GM23338 (cell line): ENCODE measurements at regions not wholly inside any gene's neighbourhood (a gene's known extent, or its start where the extent isn't known, plus 50 kb on each side); places are given as distances from the start of the nearest gene placed in this dataset.

Experiments used
- ATAC-seq: fragments of 200-7000 bp; cut with Tn5 transposase; 3 replicates; pipeline ENCODE4 v1.9.1; 2020
- DNase-seq: peaks from one replicate; pipeline ENCODE4 v3.0.0-alpha.2; 2015; ENCODE audit warnings: low spot score
- H2AFZ ChIP-seq: fragments of 200-600 bp; sonication (generic); 2 replicates; pipeline ENCODE4 v1.8.0; 2016; ENCODE audit warnings: antibody characterized with exemption, mild to moderate bottlenecking, moderate library complexity
- H3F3A ChIP-seq: fragments of 200-600 bp; sonication (generic); replicated peaks from 2 replicates; pipeline ENCODE4 v1.8.0; 2017; ENCODE audit warnings: antibody characterized with exemption, mixed run types, low read depth
- H3K27ac ChIP-seq: fragments of 200-600 bp; sonication (generic); 2 replicates; pipeline ENCODE4 v1.6.1; 2016; ENCODE audit warnings: low read depth
- H3K27me3 ChIP-seq: fragments of 200-600 bp; sonication (generic); 2 replicates; pipeline ENCODE4 v1.8.0; 2016; ENCODE audit warnings: mild to moderate bottlenecking, mixed run types, moderate library complexity; ENCODE audit not compliant: insufficient read depth
- H3K36me3 ChIP-seq: fragments of 200-600 bp; sonication (generic); 2 replicates; pipeline ENCODE4 v1.8.0; 2016; ENCODE audit warnings: mild to moderate bottlenecking; ENCODE audit not compliant: insufficient read depth
- H3K4me1 ChIP-seq: fragments of 200-600 bp; sonication (generic); 2 replicates; pipeline ENCODE4 v1.8.0; 2016; ENCODE audit warnings: mild to moderate bottlenecking, moderate library complexity; ENCODE audit not compliant: insufficient read depth
- H3K4me2 ChIP-seq: fragments of 200-600 bp; sonication (generic); 2 replicates; pipeline ENCODE4 v1.7.1; 2017; ENCODE audit warnings: mixed run types
- H3K4me3 ChIP-seq: fragments of 200-600 bp; sonication (generic); 2 replicates; pipeline ENCODE4 v1.6.1; 2016; ENCODE audit warnings: mixed run types
- H3K79me2 ChIP-seq: fragments of 200-600 bp; sonication (generic); replicated peaks from 2 replicates; pipeline ENCODE4 v1.8.0; 2017; ENCODE audit warnings: mild to moderate bottlenecking; ENCODE audit not compliant: insufficient read depth
- H3K9me2 ChIP-seq: fragments of 200-600 bp; sonication (generic); 2 replicates; pipeline ENCODE4 v1.8.0; 2017; ENCODE audit not compliant: insufficient read depth
- H4K20me1 ChIP-seq: fragments of 200-600 bp; sonication (generic); replicated peaks from 2 replicates; pipeline ENCODE4 v1.8.0; 2017; ENCODE audit warnings: mild to moderate bottlenecking; ENCODE audit not compliant: insufficient read depth
- H3K27ac Mint-ChIP-seq: 2 replicates; pipeline ENCODE4 v1.8.0; 2020; ENCODE audit warnings: inconsistent platforms, mild to moderate bottlenecking, moderate library complexity, mixed read lengths
- H3K27me3 Mint-ChIP-seq: 3 replicates; pipeline ENCODE4 v1.8.0; 2022; ENCODE audit warnings: low read depth, mild to moderate bottlenecking, moderate library complexity, mixed read lengths, inconsistent platforms; ENCODE audit not compliant: insufficient read depth, poor library complexity
- H3K36me3 Mint-ChIP-seq: 3 replicates; pipeline ENCODE4 v1.8.0; 2021; ENCODE audit warnings: low read depth, mild to moderate bottlenecking, inconsistent platforms, moderate library complexity, mixed read lengths
- H3K4me1 Mint-ChIP-seq: 3 replicates; pipeline ENCODE4 v1.8.0; 2020; ENCODE audit warnings: mild to moderate bottlenecking, inconsistent platforms, mixed read lengths
- H3K4me3 Mint-ChIP-seq: 3 replicates; pipeline ENCODE4 v1.8.0; 2021; ENCODE audit warnings: moderate library complexity, mild to moderate bottlenecking, inconsistent platforms, mixed read lengths
- H3K9me3 Mint-ChIP-seq: 3 replicates; pipeline ENCODE4 v1.8.0; 2020; ENCODE audit warnings: moderate library complexity, mild to moderate bottlenecking, inconsistent platforms, mixed read lengths
- CREB1 ChIP-seq: fragments of 250-450 bp; sonication (Bioruptor Pico); IDR thresholded peaks from 2 replicates; pipeline ENCODE4 v1.5.0; 2020; ENCODE audit warnings: low read depth, mild to moderate bottlenecking, moderate library complexity
- EZH2 ChIP-seq: fragments of 200-600 bp; sonication (generic); IDR thresholded peaks from one replicate; pipeline ENCODE4 v1.8.0; 2017; ENCODE audit warnings: antibody characterized with exemption, mild to moderate bottlenecking, low read depth; ENCODE audit not compliant: unreplicated experiment
- EZH2phosphoT487 ChIP-seq: fragments of 200-600 bp; sonication (generic); IDR thresholded peaks from one replicate; pipeline ENCODE4 v1.8.1; 2018; ENCODE audit warnings: antibody characterized with exemption; ENCODE audit not compliant: unreplicated experiment
- JUNB ChIP-seq: IDR thresholded peaks from one replicate; pipeline ENCODE4 v1.6.1; 2016; ENCODE audit warnings: antibody characterized with exemption; ENCODE audit not compliant: unreplicated experiment
- NANOG ChIP-seq: IDR thresholded peaks from 2 replicates; pipeline ENCODE4 v1.6.1; 2016; ENCODE audit warnings: antibody characterized with exemption, borderline replicate concordance
- POLR2AphosphoS5 ChIP-seq: IDR thresholded peaks from 2 replicates; pipeline ENCODE4 v1.6.1; 2016; ENCODE audit warnings: antibody characterized with exemption, low read depth
- STAT1 ChIP-seq: IDR thresholded peaks from one replicate; pipeline ENCODE4 v1.6.1; 2016; ENCODE audit warnings: antibody characterized with exemption; ENCODE audit not compliant: unreplicated experiment
- ZNF114 ChIP-seq: fragments of 250-450 bp; sonication (Bioruptor Pico); IDR thresholded peaks from 2 replicates; pipeline ENCODE4 v1.5.0; 2020; ENCODE audit warnings: mild to moderate bottlenecking, moderate library complexity
- ZNF331 ChIP-seq: fragments of 250-450 bp; sonication (Bioruptor Pico); IDR thresholded peaks from 2 replicates; pipeline ENCODE4 v1.5.0; 2020; ENCODE audit warnings: low read depth, mild to moderate bottlenecking, moderate library complexity
- TF ChIP-seq, protein P1 (sequence below), 2 experiments: fragments of 200-600 bp in 1 of 2; sonication (generic) in 1 of 2; conservative IDR thresholded peaks; 2 replicates each; pipeline versions ENCODE4 v1.5.1 to v1.6.1; 2016 to 2017; ENCODE audit warnings: antibody characterized with exemption in 2 of 2, low read depth in 2 of 2, mild to moderate bottlenecking in 2 of 2, moderate library complexity in 1 of 2
- TF ChIP-seq, protein P2 (sequence below): IDR thresholded peaks from 2 replicates; pipeline ENCODE4 v1.6.1; 2016; ENCODE audit warnings: antibody characterized with exemption
- TF ChIP-seq, protein P3 (sequence below): fragments of 250-450 bp; sonication (Bioruptor Pico); IDR thresholded peaks from 2 replicates; pipeline ENCODE4 v1.5.0; 2020; ENCODE audit warnings: mild to moderate bottlenecking, moderate library complexity
- TF ChIP-seq, protein P4 (sequence below): IDR thresholded peaks from one replicate; pipeline ENCODE4 v1.6.1; 2018; ENCODE audit warnings: antibody characterized with exemption; ENCODE audit not compliant: unreplicated experiment

DNA sequence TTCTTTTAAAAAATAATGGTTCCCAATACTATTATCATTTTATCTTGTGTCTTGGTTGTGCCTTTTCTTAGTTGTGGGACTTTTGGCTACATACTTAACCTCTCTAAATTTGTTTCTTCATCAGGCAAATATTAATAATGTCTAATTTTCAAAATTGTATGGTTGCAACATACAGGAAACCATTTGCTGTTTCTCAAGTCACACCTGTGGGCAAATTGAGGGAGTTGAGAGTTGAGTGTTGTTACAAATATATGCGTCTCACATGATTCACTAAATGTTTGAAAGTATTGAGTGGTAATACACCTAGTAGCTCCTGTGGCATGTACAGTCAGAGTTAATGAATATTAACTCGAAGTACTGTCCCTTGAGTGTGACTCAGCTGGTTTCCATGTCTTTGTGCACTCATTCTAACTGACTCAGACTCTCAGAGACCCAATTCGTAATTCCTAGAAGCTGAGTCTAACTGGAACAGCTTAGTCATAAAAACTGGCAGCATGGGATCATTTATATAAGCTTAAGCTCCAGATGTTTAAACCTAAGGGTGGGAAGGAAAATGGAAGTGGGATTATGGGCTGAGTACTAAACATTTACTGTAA lies 802.4 kb downstream of the TRIML1 start:
- Mint-ChIP-seq H3K4me3 (no peak overlapping the region), H3K27ac (no peak overlapping the region), H3K4me1 (no peaks in the 10 kb centered on the region), H3K36me3 (no peaks in the 10 kb centered on the region), H3K9me3 (no peaks in the 10 kb centered on the region; the same call in 2 of the 3 replicates), H3K27me3 (no peaks in the 10 kb centered on the region)
- Histone ChIP-seq H3K36me3 (no peaks in the 10 kb centered on the region), H2AFZ (no peak overlapping the region), H3K4me2 (no peak overlapping the region), H3F3A (no peaks in the 10 kb centered on the region), H3K79me2 (no peaks in the 10 kb centered on the region), H3K4me3 (no peak overlapping the region), H3K4me1 (no peaks in the 10 kb centered on the region), H3K27me3 (no peaks in the 10 kb centered on the region), H3K9me2 (no peaks in the 10 kb centered on the region), H3K27ac (no peak overlapping the region), H4K20me1 (no peaks in the 10 kb centered on the region)
- ATAC-seq: no peak
- TF ChIP-seq POLR2AphosphoS5: no peak
- TF ChIP-seq, protein P1, sequence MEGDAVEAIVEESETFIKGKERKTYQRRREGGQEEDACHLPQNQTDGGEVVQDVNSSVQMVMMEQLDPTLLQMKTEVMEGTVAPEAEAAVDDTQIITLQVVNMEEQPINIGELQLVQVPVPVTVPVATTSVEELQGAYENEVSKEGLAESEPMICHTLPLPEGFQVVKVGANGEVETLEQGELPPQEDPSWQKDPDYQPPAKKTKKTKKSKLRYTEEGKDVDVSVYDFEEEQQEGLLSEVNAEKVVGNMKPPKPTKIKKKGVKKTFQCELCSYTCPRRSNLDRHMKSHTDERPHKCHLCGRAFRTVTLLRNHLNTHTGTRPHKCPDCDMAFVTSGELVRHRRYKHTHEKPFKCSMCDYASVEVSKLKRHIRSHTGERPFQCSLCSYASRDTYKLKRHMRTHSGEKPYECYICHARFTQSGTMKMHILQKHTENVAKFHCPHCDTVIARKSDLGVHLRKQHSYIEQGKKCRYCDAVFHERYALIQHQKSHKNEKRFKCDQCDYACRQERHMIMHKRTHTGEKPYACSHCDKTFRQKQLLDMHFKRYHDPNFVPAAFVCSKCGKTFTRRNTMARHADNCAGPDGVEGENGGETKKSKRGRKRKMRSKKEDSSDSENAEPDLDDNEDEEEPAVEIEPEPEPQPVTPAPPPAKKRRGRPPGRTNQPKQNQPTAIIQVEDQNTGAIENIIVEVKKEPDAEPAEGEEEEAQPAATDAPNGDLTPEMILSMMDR (conservative IDR thresholded peaks at IDR 0.05; ENCODE audit: low read depth in 2 of 2): no peak
- TF ChIP-seq CREB1 (CRISPR knock-in tag): no peak
- TF ChIP-seq NANOG: no peak
- TF ChIP-seq ZNF331 (CRISPR knock-in tag): no peak
- no peak for TF ChIP-seq EZH2
- TF ChIP-seq ZNF114: no peak
- TF ChIP-seq EZH2phosphoT487: no peak
- TF ChIP-seq, protein P2, sequence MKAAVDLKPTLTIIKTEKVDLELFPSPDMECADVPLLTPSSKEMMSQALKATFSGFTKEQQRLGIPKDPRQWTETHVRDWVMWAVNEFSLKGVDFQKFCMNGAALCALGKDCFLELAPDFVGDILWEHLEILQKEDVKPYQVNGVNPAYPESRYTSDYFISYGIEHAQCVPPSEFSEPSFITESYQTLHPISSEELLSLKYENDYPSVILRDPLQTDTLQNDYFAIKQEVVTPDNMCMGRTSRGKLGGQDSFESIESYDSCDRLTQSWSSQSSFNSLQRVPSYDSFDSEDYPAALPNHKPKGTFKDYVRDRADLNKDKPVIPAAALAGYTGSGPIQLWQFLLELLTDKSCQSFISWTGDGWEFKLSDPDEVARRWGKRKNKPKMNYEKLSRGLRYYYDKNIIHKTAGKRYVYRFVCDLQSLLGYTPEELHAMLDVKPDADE: no peak
- TF ChIP-seq STAT1: no peak
- no peak for TF ChIP-seq JUNB
- TF ChIP-seq, protein P3, sequence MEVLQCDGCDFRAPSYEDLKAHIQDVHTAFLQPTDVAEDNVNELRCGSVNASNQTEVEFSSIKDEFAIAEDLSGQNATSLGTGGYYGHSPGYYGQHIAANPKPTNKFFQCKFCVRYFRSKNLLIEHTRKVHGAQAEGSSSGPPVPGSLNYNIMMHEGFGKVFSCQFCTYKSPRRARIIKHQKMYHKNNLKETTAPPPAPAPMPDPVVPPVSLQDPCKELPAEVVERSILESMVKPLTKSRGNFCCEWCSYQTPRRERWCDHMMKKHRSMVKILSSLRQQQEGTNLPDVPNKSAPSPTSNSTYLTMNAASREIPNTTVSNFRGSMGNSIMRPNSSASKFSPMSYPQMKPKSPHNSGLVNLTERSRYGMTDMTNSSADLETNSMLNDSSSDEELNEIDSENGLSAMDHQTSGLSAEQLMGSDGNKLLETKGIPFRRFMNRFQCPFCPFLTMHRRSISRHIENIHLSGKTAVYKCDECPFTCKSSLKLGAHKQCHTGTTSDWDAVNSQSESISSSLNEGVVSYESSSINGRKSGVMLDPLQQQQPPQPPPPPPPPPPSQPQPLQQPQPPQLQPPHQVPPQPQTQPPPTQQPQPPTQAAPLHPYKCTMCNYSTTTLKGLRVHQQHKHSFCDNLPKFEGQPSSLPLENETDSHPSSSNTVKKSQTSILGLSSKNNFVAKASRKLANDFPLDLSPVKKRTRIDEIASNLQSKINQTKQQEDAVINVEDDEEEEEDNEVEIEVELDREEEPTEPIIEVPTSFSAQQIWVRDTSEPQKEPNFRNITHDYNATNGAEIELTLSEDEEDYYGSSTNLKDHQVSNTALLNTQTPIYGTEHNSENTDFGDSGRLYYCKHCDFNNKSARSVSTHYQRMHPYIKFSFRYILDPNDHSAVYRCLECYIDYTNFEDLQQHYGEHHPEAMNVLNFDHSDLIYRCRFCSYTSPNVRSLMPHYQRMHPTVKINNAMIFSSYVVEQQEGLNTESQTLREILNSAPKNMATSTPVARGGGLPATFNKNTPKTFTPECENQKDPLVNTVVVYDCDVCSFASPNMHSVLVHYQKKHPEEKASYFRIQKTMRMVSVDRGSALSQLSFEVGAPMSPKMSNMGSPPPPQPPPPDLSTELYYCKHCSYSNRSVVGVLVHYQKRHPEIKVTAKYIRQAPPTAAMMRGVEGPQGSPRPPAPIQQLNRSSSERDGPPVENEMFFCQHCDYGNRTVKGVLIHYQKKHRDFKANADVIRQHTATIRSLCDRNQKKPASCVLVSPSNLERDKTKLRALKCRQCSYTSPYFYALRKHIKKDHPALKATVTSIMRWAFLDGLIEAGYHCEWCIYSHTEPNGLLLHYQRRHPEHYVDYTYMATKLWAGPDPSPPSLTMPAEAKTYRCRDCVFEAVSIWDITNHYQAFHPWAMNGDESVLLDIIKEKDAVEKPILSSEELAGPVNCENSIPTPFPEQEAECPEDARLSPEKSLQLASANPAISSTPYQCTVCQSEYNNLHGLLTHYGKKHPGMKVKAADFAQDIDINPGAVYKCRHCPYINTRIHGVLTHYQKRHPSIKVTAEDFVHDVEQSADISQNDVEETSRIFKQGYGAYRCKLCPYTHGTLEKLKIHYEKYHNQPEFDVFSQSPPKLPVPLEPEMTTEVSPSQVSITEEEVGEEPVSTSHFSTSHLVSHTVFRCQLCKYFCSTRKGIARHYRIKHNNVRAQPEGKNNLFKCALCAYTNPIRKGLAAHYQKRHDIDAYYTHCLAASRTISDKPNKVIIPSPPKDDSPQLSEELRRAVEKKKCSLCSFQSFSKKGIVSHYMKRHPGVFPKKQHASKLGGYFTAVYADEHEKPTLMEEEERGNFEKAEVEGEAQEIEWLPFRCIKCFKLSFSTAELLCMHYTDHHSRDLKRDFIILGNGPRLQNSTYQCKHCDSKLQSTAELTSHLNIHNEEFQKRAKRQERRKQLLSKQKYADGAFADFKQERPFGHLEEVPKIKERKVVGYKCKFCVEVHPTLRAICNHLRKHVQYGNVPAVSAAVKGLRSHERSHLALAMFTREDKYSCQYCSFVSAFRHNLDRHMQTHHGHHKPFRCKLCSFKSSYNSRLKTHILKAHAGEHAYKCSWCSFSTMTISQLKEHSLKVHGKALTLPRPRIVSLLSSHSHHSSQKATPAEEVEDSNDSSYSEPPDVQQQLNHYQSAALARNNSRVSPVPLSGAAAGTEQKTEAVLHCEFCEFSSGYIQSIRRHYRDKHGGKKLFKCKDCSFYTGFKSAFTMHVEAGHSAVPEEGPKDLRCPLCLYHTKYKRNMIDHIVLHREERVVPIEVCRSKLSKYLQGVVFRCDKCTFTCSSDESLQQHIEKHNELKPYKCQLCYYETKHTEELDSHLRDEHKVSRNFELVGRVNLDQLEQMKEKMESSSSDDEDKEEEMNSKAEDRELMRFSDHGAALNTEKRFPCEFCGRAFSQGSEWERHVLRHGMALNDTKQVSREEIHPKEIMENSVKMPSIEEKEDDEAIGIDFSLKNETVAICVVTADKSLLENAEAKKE (CRISPR knock-in tag): no peak
- TF ChIP-seq, protein P4, sequence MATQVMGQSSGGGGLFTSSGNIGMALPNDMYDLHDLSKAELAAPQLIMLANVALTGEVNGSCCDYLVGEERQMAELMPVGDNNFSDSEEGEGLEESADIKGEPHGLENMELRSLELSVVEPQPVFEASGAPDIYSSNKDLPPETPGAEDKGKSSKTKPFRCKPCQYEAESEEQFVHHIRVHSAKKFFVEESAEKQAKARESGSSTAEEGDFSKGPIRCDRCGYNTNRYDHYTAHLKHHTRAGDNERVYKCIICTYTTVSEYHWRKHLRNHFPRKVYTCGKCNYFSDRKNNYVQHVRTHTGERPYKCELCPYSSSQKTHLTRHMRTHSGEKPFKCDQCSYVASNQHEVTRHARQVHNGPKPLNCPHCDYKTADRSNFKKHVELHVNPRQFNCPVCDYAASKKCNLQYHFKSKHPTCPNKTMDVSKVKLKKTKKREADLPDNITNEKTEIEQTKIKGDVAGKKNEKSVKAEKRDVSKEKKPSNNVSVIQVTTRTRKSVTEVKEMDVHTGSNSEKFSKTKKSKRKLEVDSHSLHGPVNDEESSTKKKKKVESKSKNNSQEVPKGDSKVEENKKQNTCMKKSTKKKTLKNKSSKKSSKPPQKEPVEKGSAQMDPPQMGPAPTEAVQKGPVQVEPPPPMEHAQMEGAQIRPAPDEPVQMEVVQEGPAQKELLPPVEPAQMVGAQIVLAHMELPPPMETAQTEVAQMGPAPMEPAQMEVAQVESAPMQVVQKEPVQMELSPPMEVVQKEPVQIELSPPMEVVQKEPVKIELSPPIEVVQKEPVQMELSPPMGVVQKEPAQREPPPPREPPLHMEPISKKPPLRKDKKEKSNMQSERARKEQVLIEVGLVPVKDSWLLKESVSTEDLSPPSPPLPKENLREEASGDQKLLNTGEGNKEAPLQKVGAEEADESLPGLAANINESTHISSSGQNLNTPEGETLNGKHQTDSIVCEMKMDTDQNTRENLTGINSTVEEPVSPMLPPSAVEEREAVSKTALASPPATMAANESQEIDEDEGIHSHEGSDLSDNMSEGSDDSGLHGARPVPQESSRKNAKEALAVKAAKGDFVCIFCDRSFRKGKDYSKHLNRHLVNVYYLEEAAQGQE: no peak
- DNase-seq: no peak
